OCI-LY7 (cell line): ENCODE measurements at regions not wholly inside any gene's neighbourhood (a gene's known extent, or its start where the extent isn't known, plus 50 kb on each side); places are given as distances from the start of the nearest gene placed in this dataset.

Experiments
- EZH2phosphoT487 ChIP-seq: fragments of 200-600 bp; sonication (generic); IDR thresholded peaks from 2 replicates; pipeline ENCODE4 v1.6.1; 2018; ENCODE audit warnings: low read depth, borderline replicate concordance, mild to moderate bottlenecking, mixed run types, antibody characterized with exemption, low read length, moderate library complexity, mixed read lengths
- TF ChIP-seq, protein P1 (sequence below): fragments of 200-600 bp; sonication (generic); conservative IDR thresholded peaks from 2 replicates; pipeline ENCODE4 v1.5.1; 2014; ENCODE audit warnings: mild to moderate bottlenecking, antibody characterized with exemption, low read length, moderate library complexity, mixed read lengths

DNA sequence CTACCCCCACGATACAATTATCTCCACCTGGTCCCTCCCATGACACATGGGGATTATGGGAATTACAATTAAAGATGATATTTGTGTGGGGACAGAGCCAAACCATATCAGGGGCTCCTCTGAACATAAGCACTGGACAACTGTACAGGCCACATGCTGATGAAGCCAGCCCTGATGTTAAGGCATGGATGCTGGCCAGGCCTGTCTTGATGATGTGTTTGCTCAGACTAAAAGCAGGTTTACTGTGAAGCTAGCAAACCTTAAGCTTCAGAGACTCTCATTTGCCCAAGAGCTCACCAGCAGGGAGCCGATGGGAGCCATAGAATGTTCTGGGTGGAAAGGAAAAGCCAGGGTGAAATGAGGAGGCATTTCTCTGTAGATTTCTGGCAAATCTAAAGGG, 135.3 kb upstream of the KCNK1 start:
- TF ChIP-seq, protein P1, sequence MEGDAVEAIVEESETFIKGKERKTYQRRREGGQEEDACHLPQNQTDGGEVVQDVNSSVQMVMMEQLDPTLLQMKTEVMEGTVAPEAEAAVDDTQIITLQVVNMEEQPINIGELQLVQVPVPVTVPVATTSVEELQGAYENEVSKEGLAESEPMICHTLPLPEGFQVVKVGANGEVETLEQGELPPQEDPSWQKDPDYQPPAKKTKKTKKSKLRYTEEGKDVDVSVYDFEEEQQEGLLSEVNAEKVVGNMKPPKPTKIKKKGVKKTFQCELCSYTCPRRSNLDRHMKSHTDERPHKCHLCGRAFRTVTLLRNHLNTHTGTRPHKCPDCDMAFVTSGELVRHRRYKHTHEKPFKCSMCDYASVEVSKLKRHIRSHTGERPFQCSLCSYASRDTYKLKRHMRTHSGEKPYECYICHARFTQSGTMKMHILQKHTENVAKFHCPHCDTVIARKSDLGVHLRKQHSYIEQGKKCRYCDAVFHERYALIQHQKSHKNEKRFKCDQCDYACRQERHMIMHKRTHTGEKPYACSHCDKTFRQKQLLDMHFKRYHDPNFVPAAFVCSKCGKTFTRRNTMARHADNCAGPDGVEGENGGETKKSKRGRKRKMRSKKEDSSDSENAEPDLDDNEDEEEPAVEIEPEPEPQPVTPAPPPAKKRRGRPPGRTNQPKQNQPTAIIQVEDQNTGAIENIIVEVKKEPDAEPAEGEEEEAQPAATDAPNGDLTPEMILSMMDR = no peak
- TF ChIP-seq EZH2phosphoT487 = no peak
